ENCODE measurements at regions not wholly inside any gene's neighbourhood (a gene's known extent, or its start where the extent isn't known, plus 50 kb on each side); places are given as distances from the start of the nearest gene placed in this dataset.

GRCh38 chr7:112400141-112400540 lies 50.1 kb upstream of the IFRD1 start:
- no peak for TF ChIP-seq CTCF (IDR thresholded peaks at IDR 0.05)
- H3K36me3 ChIP-seq = no peaks in the 10 kb centered on the region
- whole genome bisulfite sequencing, 2 donors = 43 to 82% methylated on average over 2 of the region's 2 CpGs
- no peaks in the 10 kb centered on the region for H3K4me1 ChIP-seq
- H3K9me3 ChIP-seq = no peaks in the 10 kb centered on the region
- intact Hi-C loops (cut with DNase I) = loop anchor here in 1 of 10 donors (10.0 kb wide), 1 partner anchor 475 kb away; no protein-coding TSS in a partner anchor
- H3K27me3 ChIP-seq = peaks cover 0 to 9% (median 0%) of the 10 kb centered on the region in 7 donors
- H3K27ac ChIP-seq = no peak overlapping the region
- DNase-seq (no peak), ATAC-seq (no peak)
- H3K4me3 ChIP-seq = no peak overlapping the region

All from heart right ventricle (tissue), 16 donors.